CD4-positive, alpha-beta T cell (primary cell): ENCODE measurements at regions not wholly inside any gene's neighbourhood (a gene's known extent, or its start where the extent isn't known, plus 50 kb on each side); places are given as distances from the start of the nearest gene placed in this dataset.

Experiments
- ATAC-seq: fragments of 200-7000 bp; cut with Tn5 transposase; one replicate; pipeline ENCODE4 v1.10.0; 2022; ENCODE audit warnings: mild to moderate bottlenecking; ENCODE audit not compliant: poor library complexity
- CTCF ChIA-PET: fragments of 350-600 bp; sonication (Branson Sonifier 250); formaldehyde crosslinking; loops from one replicate; lab custom pipeline; 2021; ENCODE audit warnings: antibody characterized with exemption, inconsistent platforms; lab: Charles Lee
- POLR2A ChIA-PET: fragments of 350-600 bp; sonication (Branson Sonifier 250); formaldehyde crosslinking; loops from one replicate; lab custom pipeline; 2021; ENCODE audit warnings: antibody characterized with exemption, inconsistent platforms; lab: Charles Lee
- DNase-seq, 14 experiments: peaks; one replicate each; pipeline ENCODE4 v3.0.0-alpha.2; 2013 to 2020; ENCODE audit warnings: mixed read lengths in 2 of 14
- H3K27ac ChIP-seq, 2 donors: one replicate each; pipeline versions ENCODE4 v1.5.1 to v1.7.0; 2013; ENCODE audit warnings: low read length in 2 of 2, low read depth in 1 of 2, mild to moderate bottlenecking in 1 of 2
- H3K27me3 ChIP-seq, 2 experiments: 1 replicate in 1 of 2; 2 replicates in 1 of 2; pipeline versions ENCODE4 v1.6.1 to v1.7.0; 2013; ENCODE audit warnings: low read length in 2 of 2, control low read depth in 1 of 2, mild to moderate bottlenecking in 1 of 2, moderate library complexity in 1 of 2; ENCODE audit not compliant: insufficient read depth in 2 of 2, control insufficient read depth in 1 of 2
- H3K36me3 ChIP-seq: one replicate; pipeline ENCODE4 v1.6.1; 2013; ENCODE audit warnings: low read length, control low read depth; ENCODE audit not compliant: insufficient read depth
- H3K4me1 ChIP-seq: one replicate; pipeline ENCODE4 v1.6.1; 2013; ENCODE audit warnings: low read length, control low read depth; ENCODE audit not compliant: insufficient read depth
- H3K4me3 ChIP-seq: one replicate; pipeline ENCODE4 v1.5.1; 2013; ENCODE audit warnings: mild to moderate bottlenecking, low read length, moderate library complexity
- H3K9me3 ChIP-seq, 2 experiments: 1 replicate in 1 of 2; 2 replicates in 1 of 2; pipeline versions ENCODE4 v1.6.1 to v1.7.0; 2013; ENCODE audit warnings: low read length in 2 of 2, mild to moderate bottlenecking in 2 of 2, control low read depth in 1 of 2, moderate library complexity in 1 of 2; ENCODE audit not compliant: control insufficient read depth in 1 of 2, insufficient read depth in 1 of 2
- H3K27ac Mint-ChIP-seq: one replicate; pipeline ENCODE4 v1.8.0; 2020; ENCODE audit warnings: mixed read lengths
- H3K27me3 Mint-ChIP-seq: one replicate; pipeline ENCODE4 v1.8.0; 2021; ENCODE audit warnings: mixed read lengths
- H3K36me3 Mint-ChIP-seq: one replicate; pipeline ENCODE4 v1.8.0; 2021; ENCODE audit warnings: low read depth, mixed read lengths
- H3K4me1 Mint-ChIP-seq: one replicate; pipeline ENCODE4 v1.8.0; 2021; ENCODE audit warnings: low read depth, mixed read lengths
- H3K4me3 Mint-ChIP-seq: one replicate; pipeline ENCODE4 v1.8.0; 2020; ENCODE audit warnings: mild to moderate bottlenecking, mixed read lengths
- H3K9me3 Mint-ChIP-seq: one replicate; pipeline ENCODE4 v1.8.0; 2020; ENCODE audit warnings: mixed read lengths
- intact Hi-C, 2 experiments: fragments of 100-400 bp; cut with DNase I in 1 of 2; cut with micrococcal nuclease in 1 of 2; formaldehyde crosslinking; loops; one replicate each; pipeline versions ENCODE4 v1.15.1 to v1.9.0; 2023 to 2025; cut with DNase I, micrococcal nuclease
- TF ChIP-seq, protein P1 (sequence below): fragments of 200-600 bp; IDR thresholded peaks from one replicate; pipeline ENCODE4 v1.8.0; 2022; ENCODE audit warnings: antibody characterized with exemption, mild to moderate bottlenecking

DNA sequence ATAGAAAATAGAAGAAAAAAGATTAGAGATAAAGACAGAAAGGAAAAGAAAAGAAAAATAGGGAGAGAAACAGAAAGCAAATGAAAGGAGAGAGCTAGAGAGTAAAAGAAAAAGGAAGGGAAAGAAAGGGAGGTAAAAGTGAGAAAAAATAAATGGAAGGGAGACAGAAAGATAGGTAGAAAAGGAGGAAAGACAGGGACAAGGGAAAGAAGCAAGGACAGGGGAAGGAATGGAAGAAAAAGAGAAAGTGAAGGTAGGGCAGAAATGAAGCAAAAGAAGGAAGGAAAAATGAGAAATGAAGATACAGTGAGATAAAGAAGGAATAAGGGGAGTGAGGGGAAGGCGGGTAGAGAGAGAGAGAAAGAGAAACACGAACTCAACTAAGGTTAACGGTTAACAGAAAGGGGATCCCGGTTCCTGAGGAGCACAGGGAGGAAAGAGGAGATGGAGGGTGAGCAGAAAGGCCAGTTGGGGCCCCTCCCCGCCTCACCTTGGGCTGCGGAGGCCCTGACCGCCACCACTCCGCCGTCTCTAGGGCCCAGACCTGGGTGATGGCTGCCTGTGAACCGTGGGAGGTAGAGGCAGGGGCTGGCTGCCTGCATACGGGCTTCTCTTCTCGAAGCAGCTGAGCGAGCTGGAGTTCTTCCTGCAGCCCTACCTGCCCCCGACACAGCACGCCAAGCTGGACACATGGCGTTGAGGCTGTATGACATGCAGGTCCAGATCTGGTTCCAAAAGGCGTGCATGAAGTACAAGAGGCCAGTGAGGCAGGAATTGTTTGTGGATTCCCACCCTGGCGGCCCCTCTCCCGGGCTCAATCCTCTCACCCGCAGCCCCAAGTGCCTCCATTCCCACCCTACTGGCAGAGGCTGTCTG, 59.5 kb downstream of the SMUG1 start:
- CTCF ChIA-PET: interaction anchor here (0.6 kb wide), 1 partner anchor 557 kb away, joined by 3 read pairs; no protein-coding TSS in a partner anchor
- peaks cover 0 to 20% of the 10 kb centered on the region in 2 experiments for H3K9me3 ChIP-seq
- no peak overlapping the region for H3K4me3 ChIP-seq
- H3K4me3 Mint-ChIP-seq: no peak overlapping the region
- no peak for DNase-seq
- H3K27me3 ChIP-seq: peaks cover 35 to 44% of the 10 kb centered on the region in 2 experiments
- TF ChIP-seq, protein P1, sequence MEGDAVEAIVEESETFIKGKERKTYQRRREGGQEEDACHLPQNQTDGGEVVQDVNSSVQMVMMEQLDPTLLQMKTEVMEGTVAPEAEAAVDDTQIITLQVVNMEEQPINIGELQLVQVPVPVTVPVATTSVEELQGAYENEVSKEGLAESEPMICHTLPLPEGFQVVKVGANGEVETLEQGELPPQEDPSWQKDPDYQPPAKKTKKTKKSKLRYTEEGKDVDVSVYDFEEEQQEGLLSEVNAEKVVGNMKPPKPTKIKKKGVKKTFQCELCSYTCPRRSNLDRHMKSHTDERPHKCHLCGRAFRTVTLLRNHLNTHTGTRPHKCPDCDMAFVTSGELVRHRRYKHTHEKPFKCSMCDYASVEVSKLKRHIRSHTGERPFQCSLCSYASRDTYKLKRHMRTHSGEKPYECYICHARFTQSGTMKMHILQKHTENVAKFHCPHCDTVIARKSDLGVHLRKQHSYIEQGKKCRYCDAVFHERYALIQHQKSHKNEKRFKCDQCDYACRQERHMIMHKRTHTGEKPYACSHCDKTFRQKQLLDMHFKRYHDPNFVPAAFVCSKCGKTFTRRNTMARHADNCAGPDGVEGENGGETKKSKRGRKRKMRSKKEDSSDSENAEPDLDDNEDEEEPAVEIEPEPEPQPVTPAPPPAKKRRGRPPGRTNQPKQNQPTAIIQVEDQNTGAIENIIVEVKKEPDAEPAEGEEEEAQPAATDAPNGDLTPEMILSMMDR: no peak
- H3K27ac Mint-ChIP-seq: no peak overlapping the region
- no peaks in the 10 kb centered on the region for H3K9me3 Mint-ChIP-seq
- POLR2A ChIA-PET: no interaction called here
- intact Hi-C loops: no loop called here
- no peak overlapping the region for H3K27ac ChIP-seq
- no peaks in the 10 kb centered on the region for H3K36me3 Mint-ChIP-seq
- peaks cover 90% of the 10 kb centered on the region for H3K27me3 Mint-ChIP-seq
- ATAC-seq: no peak
- H3K36me3 ChIP-seq: no peaks in the 10 kb centered on the region
- H3K4me1 ChIP-seq: peaks cover 16% of the 10 kb centered on the region
- peaks cover 16% of the 10 kb centered on the region for H3K4me1 Mint-ChIP-seq
